T47D (cell line): ENCODE measurements at regions not wholly inside any gene's neighbourhood (a gene's known extent, or its start where the extent isn't known, plus 50 kb on each side); places are given as distances from the start of the nearest gene placed in this dataset.

Experiments used
- DNase-seq, 2 experiments: peaks; one replicate each; pipeline versions ENCODE4 v3.0.0 to v3.0.0-alpha.2; 2011 to 2012; ENCODE audit warnings: low read depth in 1 of 2, low spot score in 1 of 2
- JUND ChIP-seq: IDR thresholded peaks from 2 replicates; pipeline ENCODE4 v1.6.1; 2012; ENCODE audit warnings: low read depth
- in situ Hi-C: cut with HindIII; loops from 2 replicates; pipeline ENCODE4 v1.10.0; 2016; ENCODE audit warnings: low sequenced_read_pairs, low pct_unique_long_range_greater_than_20kb

DNA sequence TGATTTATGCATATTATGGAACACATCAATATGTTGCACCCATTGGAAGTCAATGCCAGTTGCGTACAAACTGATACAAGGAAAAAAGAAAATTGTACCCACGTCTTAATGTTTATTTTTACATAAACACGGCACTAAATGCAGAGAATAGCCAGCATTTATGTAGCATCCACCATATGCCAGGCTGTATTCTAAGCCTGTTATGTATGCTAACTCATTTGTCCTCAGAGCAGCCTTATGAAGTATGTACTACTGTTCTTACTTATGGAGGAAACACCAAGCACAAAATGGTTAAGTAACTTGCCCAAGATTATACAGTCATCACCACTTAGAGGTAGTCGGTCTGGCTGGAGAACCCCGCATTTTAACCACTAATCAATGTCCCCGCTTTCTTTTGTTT lies 837.9 kb upstream of the RBFOX1 start:
- DNase-seq: no peak
- TF ChIP-seq JUND: no peak
- in situ Hi-C loops: no loop called here

DNA sequence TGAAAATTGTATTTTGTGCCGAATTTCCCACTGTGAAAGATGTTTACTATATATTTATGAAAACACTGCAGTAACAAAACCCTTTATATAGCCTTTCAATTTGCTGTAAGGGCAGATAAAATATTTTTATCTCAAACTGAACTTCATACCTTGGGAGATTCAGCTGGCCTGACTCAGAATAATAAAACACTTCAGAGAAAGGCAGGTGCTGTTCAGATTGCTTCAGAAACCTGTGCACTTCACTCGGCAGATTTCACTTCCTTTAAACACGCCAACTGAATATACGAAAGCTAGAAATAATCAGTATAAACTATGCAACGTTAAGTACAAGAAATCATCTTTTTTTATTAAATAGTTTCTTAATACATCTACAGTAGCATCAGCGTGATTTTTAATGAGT lies 839.1 kb upstream of the RBFOX1 start:
- in situ Hi-C loops: no loop called here
- no peak for TF ChIP-seq JUND
- DNase-seq: no peak

DNA sequence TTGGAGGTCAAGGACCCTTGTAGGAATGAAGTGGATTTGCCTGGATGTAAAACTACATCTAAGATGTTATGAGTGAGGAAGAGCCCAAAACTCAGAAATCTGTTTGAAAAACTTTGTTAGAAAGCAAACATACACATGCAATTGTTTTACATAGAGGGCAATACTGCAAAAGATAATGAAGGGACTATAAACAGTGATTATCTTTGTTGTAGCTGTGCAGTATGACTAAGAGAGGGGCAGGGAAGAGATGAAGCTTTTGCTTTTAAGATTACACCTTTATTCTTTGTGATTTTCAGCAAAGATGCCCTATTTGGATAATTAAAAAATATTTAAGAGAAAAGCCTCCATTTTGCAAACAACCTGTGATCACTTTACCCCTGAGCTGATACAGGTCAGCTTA lies 839.9 kb upstream of the RBFOX1 start:
- in situ Hi-C loops: no loop called here
- DNase-seq: no peak
- TF ChIP-seq JUND: no peak

DNA sequence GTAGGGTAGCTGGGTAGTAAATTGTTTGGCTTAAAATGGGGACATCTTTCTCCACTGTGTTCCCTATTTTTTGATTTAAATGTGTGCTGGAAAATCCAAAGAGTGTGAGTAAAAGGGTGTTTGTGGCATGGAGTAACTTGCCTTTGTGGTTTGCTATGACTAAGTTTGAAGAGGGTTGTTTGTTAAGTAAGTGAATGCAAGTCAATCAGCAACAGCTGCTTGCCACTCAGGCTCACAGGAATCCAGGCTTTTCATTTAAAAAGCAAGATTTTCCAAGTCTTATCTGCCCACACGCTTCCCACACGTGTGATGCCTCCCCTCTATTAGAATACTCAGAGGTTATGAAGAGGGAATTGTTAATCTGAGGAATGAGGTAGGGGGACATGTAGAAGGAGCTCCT lies 847.7 kb upstream of the RBFOX1 start:
- DNase-seq: no peak
- TF ChIP-seq JUND: no peak
- in situ Hi-C loops: no loop called here

DNA sequence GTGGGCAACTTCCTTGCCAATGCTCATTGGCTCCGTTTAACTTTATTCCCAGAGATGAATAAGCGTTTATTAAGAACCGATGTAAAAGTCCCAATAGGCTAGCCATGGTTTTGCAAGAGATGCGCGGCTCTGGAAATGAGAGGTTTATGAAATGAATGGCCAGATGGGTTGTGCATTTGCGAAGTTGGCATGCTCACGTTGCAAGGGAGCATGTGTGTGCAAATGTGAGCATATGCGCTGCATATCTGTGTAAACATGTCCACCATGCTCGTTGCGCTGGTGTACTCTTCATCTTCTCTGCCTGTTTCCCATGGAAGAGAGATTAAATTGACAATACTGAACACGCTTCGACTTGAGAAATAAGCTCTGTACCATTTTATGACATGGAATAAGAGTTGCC lies 848.6 kb upstream of the RBFOX1 start:
- no peak for DNase-seq
- in situ Hi-C loops: no loop called here
- no peak for TF ChIP-seq JUND

DNA sequence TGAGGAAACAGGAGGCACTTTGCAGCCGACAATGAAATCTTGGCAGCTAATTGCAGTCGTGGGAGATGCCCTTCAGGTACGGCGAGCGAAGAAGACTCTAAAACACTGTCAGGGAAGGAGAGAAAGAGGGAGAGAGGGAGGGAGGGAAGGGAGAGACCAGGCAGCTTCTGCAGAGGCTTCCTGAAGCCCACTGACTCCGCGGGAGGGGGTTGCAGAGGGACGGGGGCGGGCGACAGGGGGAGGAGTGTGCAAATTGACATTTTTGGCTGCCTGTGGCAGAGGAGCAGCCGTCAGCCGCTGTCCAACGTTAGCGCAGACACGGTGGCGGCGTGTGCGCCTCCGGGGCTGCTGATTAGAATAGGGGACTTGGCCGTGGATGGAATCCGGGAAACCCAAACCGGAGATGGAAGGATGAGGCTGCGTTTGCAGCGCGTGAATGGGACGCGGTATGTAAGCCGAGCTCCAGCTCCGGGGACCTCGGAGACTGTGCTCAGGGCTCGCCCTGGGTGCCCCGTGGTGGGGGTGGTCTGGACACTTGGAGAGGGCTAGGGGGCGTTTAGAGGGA lies 849.1 kb upstream of the RBFOX1 start:
- in situ Hi-C loops: no loop called here
- no peak for TF ChIP-seq JUND

DNA sequence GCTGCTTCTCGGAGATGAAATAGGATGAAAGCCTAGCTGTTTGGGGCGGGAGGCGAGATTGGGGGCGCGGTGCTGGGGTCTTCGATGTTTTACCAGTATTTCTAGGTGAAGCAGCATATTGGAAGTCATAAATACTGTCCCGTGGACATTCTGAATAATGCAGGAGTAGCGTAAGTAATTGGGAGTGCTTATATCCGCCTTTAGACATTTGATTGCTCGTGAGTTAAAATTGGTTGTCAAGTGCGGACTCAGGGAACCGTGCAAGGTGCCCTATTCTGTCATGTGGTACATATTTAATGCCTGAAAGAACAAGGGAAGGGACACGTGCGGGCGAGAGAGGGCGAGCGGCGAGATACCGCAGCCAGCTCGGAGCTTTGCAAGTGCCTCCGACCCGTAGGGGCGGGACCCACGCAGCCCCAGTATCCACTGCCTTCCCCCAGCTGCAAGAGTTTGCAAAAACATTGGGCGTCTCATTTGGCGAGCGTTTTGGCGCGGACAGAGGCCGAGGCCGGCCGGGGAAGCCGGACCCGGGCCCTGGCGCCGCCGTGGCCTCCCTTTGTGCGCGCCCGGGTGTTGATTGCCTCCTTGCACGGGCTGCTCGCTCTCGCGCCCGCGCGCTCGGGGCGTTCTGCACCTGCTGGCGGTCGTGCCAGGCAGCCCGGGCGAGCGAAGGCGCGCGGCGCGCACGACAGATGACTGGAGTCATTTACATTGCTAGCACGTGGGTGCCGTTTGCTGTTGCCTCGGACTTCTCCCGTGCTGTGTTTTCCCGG lies 849.8 kb upstream of the RBFOX1 start:
- TF ChIP-seq JUND: no peak
- in situ Hi-C loops: no loop called here
- no peak for DNase-seq

More for the DNA sequence above, 849.1 kb upstream of the RBFOX1 start:
- DNase-seq: no peak

DNA sequence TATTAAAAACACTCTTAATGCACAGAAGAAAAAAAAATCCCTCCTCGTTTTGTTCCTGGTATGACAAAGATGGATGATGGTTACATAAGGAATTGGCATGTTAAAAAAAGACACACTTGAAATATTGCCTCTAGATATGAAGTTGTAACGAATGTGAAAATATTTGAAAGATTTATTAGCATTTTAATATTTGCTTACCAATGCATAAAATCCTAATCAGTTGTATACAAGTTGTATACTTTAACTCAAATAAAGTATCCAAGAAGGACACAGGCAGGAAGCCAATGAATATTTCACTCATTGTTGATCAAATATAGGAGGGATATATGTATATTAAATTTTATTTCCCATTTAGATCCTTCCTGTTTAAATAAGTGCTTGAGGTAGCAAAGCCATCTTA lies 850.8 kb upstream of the RBFOX1 start:
- no peak for TF ChIP-seq JUND
- no peak for DNase-seq
- in situ Hi-C loops: no loop called here

DNA sequence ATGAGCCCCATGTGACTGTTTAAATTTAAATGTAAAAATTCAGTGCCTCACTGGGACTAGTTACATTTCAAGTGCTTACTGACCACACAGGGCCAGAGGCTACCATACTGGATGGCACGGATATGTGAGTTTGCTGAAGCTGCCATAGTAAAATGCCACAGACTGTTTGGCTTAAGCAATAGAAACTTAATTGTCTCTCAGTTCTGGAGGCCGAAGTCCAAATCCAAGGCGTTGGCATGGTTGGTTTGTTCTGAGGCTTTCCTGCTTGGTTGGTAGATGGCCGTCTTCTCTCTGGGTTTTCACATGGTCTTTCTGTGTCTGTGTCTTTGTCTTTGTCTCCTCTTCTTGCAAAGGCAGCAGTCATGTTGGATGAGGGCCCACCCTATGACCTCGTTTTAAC lies 878.9 kb upstream of the RBFOX1 start:
- TF ChIP-seq JUND: no peak
- DNase-seq: no peak
- in situ Hi-C loops: no loop called here

DNA sequence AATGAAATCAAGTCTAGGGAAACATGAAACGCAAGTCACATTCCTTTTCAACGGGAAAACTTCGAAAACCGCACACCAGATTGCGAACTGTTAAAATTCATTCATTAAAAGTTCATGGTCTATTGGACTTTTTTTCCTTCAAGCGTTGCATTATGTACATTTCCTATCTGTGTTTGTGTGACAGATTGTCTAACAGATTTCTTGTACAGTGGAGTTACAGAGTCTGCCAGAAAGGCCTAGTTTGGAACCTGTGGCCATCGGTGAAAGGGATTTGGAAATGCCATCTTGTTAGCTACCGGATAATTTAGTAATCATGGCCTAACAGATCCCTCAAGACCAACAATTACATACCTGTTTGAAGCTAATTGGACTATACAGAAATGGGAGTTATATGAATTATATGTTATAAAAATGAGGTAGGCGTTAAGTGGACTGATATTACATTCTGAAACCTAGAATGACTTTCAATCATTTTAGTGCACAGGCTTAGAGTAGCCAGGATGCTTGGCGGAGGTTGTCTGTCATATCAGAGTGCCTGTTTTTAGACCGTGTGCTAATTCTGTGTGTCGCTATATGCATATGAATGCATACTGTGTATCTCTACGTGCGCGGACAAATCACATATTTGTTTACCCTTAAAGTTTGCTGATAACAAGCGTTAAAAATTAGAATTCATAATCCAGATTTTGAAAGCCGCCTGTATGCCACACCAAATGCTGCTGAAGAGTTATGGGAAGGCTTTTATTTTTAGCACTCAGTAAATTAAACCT lies 885.4 kb upstream of the RBFOX1 start:
- no peak for TF ChIP-seq JUND
- no peak for DNase-seq
- in situ Hi-C loops: no loop called here

DNA sequence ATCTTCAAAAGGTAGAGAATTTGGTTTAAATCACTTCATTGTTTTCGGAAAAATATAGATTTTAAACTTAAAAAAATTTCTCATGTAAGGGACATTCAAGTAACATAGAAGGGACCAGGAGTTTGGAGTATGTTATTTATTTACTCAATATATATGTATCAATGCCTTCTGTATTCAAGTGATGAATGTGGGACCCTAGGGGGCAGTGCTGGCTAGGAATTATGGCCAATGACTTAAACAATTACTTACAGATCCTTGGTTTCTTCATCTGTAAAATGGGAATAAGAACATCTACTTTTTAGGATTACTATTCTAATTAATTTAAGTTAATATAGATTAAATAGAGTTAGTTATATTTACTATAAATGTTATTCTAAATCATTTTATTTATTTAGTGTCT lies 886.3 kb upstream of the RBFOX1 start:
- TF ChIP-seq JUND: no peak
- in situ Hi-C loops: no loop called here
- no peak for DNase-seq

DNA sequence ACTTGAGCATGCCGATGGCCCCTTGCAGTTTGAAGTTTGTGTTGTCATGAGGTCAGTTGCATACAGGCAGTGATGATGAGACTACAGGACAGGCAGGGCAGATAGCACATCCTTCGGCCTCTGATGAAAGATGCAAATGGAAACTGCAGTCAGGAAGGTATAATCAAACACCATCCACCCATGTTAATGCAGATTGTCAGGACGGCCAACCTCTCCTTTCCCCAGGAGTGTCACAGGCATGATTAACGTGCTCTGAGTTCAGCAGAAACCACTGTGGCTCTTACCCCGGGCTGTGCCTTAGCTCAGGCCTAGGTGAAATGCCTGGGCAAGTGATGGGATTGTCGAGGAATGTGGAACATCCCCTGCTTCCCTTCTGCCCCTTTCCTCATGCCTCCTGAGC lies 893.5 kb upstream of the RBFOX1 start:
- TF ChIP-seq JUND: no peak
- DNase-seq: no peak
- in situ Hi-C loops: no loop called here

DNA sequence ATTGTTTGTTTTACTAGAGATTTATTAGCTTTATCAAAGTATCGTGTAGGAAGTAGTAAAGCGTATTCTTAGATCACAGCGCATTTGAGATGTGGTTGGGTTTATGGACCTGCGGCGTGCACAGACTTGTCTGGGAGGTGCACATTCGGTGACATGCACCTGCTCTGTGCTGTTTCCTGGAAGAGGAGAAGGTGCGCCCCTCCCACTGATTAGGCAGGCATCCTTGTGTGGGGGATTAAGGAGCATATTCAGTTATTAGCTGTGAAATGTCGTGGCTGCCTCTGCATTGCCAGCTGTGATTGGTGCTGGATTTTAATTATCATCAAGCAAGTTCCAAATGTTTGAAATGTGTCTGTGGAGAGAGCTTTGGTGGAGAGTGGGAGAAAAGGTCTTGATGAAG lies 903.8 kb upstream of the RBFOX1 start:
- in situ Hi-C loops: no loop called here
- DNase-seq: no peak
- no peak for TF ChIP-seq JUND
